ENCODE measurements at regions not wholly inside any gene's neighbourhood (a gene's known extent, or its start where the extent isn't known, plus 50 kb on each side); places are given as distances from the start of the nearest gene placed in this dataset.

DNA sequence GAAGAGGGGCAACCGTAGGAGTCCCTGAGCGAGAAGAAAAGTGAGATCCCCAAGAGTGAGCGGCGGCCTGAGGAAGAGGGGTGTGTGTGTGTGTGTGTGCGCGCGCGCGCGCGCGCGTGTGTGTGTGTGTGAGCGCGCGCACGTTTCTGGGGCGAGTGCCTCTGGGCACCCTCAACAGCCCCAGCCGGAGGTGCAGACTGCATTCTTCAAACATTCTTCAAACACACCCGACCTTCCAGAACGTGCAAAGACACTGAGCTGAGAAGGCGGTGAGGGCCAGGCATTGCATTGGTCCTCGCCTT, 76.2 kb upstream of the FOXP4 start:
- TF ChIP-seq RAD21 (IDR thresholded peaks at IDR 0.05; ENCODE audit: low read depth) (no peak), TCF7L2 (IDR thresholded peaks at IDR 0.05; ENCODE audit: borderline replicate concordance, extremely low read depth, insufficient read depth, insufficient read length) (peak; percentile 18)
- H2AFZ ChIP-seq (ENCODE audit: low read depth, low read length, poor library complexity, severe bottlenecking) = no peak overlapping the region

DNA sequence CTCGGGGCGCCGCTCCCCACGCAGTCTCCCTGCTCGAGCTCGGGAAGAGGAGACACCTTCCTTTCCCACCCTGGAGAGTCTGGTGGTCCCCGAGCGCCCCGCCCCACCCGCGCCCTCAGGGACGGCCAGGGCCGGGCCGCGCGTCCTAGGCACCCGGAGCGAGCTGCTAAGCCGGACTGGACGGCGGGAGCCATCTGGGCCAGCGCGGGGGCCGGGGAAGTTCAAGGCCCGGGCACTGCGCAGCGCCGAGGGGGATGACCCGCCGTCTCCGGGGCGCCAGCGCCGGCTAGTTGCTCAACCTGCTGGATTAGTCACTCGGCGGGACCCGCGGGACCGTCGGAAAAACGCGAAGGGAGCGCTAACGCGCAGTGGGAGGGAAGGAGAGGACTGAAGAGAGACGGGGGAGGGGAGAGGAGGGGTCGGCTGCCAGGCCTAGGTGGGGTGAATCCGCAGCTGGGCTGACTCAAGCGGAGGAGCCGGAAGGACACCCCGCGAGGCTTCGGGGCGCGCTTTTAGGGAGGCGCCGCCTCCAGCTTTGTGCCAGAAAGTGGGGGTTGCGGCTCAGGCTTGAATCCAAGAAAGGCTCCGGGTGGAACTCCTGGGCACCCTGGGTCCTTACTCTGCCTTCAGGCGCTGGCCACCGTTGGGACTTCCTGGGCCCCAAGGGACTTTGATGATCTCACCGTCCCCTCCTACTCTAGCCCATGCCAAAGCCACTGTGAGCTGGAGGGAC, 75.7 kb upstream of the FOXP4 start:
- peak overlapping the region; percentile 75 for H3K4me2 ChIP-seq (ENCODE audit: low read length)
- no peak for DNase-seq (ENCODE audit: low read depth, low spot score)
- H3K9ac ChIP-seq (ENCODE audit: low read length) = peak overlapping the region; percentile 46
- RAD21 ChIA-PET (ENCODE audit: low non-redundant PET in 1 of 2, low total read pairs in 2 of 2, uncharacterized antibody in 2 of 2, unreplicated experiment in 2 of 2) = interaction anchor here in 1 of 2 experiments (0.7 kb wide), 1 partner anchor 48 kb away, joined by 3 read pairs; no protein-coding TSS in a partner anchor
- POLR2A ChIA-PET = no interaction called here
- H3K79me2 ChIP-seq (ENCODE audit: insufficient read depth, low read length) = no peaks in the 10 kb centered on the region
- no peaks in the 10 kb centered on the region for H3K36me3 ChIP-seq (ENCODE audit: control insufficient read depth in 1 of 2, insufficient read depth in 2 of 2, low read length in 2 of 2)
- no TSS peak for BruUV-seq (replicated peaks)
- peak overlapping the region; percentile 44; the same call in 1 of the 2 replicates for H3K27ac ChIP-seq (ENCODE audit: low read depth, low read length)
- intact Hi-C loops (cut with micrococcal nuclease) = no loop called here
- CTCF ChIA-PET = no interaction called here
- H3K4me3 ChIP-seq (replicated peaks in 1 of 2; ENCODE audit: low read depth in 1 of 2, low read length in 2 of 2) = peak overlapping the region; percentile 31 to 48
- no peaks in the 10 kb centered on the region for H3K9me2 ChIP-seq (ENCODE audit: insufficient read depth)
- H4K20me1 ChIP-seq (ENCODE audit: insufficient read depth) = no peaks in the 10 kb centered on the region
- peaks cover 0 to 20% of the 10 kb centered on the region in 2 experiments; a peak in 2 of 4 replicates for H3K4me1 ChIP-seq (ENCODE audit: control insufficient read depth in 1 of 2, insufficient read depth in 2 of 2, low read length in 2 of 2)
- peak; percentile 74 for ATAC-seq
- no peaks in the 10 kb centered on the region; the same call in 1 of the 2 replicates for H3K27me3 ChIP-seq (ENCODE audit: insufficient read depth, low read length)
- no peaks in the 10 kb centered on the region for H3K9me3 ChIP-seq (ENCODE audit: control insufficient read depth in 1 of 2, insufficient read depth in 1 of 2, low read depth in 1 of 2, low read length in 2 of 2)
- H2AFZ ChIP-seq (ENCODE audit: low read depth, low read length, poor library complexity, severe bottlenecking) = no peak overlapping the region
- no peak for TF ChIP-seq EZH2 (IDR thresholded peaks at IDR 0.05)
- TF ChIP-seq YY1 (IDR thresholded peaks at IDR 0.05; ENCODE audit: extremely low read depth, insufficient replicate concordance, low read depth, low read length) = no peak
- TF ChIP-seq JUND (IDR thresholded peaks at IDR 0.05) = peak; percentile 41; the same call in 1 of the 2 replicates
- TF ChIP-seq, protein P1, sequence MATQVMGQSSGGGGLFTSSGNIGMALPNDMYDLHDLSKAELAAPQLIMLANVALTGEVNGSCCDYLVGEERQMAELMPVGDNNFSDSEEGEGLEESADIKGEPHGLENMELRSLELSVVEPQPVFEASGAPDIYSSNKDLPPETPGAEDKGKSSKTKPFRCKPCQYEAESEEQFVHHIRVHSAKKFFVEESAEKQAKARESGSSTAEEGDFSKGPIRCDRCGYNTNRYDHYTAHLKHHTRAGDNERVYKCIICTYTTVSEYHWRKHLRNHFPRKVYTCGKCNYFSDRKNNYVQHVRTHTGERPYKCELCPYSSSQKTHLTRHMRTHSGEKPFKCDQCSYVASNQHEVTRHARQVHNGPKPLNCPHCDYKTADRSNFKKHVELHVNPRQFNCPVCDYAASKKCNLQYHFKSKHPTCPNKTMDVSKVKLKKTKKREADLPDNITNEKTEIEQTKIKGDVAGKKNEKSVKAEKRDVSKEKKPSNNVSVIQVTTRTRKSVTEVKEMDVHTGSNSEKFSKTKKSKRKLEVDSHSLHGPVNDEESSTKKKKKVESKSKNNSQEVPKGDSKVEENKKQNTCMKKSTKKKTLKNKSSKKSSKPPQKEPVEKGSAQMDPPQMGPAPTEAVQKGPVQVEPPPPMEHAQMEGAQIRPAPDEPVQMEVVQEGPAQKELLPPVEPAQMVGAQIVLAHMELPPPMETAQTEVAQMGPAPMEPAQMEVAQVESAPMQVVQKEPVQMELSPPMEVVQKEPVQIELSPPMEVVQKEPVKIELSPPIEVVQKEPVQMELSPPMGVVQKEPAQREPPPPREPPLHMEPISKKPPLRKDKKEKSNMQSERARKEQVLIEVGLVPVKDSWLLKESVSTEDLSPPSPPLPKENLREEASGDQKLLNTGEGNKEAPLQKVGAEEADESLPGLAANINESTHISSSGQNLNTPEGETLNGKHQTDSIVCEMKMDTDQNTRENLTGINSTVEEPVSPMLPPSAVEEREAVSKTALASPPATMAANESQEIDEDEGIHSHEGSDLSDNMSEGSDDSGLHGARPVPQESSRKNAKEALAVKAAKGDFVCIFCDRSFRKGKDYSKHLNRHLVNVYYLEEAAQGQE (IDR thresholded peaks at IDR 0.05; ENCODE audit: low read depth) = no peak
- TF ChIP-seq, protein P2, sequence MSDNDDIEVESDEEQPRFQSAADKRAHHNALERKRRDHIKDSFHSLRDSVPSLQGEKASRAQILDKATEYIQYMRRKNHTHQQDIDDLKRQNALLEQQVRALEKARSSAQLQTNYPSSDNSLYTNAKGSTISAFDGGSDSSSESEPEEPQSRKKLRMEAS (IDR thresholded peaks at IDR 0.05) = 0 out of 2 replicates have a peak, but pooled peaks have one; percentile 14
- TF ChIP-seq ELF1 (IDR thresholded peaks at IDR 0.05; ENCODE audit: borderline replicate concordance, low read depth) = no peak
- TF ChIP-seq, protein P3, sequence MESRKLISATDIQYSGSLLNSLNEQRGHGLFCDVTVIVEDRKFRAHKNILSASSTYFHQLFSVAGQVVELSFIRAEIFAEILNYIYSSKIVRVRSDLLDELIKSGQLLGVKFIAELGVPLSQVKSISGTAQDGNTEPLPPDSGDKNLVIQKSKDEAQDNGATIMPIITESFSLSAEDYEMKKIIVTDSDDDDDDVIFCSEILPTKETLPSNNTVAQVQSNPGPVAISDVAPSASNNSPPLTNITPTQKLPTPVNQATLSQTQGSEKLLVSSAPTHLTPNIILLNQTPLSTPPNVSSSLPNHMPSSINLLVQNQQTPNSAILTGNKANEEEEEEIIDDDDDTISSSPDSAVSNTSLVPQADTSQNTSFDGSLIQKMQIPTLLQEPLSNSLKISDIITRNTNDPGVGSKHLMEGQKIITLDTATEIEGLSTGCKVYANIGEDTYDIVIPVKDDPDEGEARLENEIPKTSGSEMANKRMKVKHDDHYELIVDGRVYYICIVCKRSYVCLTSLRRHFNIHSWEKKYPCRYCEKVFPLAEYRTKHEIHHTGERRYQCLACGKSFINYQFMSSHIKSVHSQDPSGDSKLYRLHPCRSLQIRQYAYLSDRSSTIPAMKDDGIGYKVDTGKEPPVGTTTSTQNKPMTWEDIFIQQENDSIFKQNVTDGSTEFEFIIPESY (IDR thresholded peaks at IDR 0.05; ENCODE audit: extremely low read depth, insufficient replicate concordance, low read length) = no peak
- TF ChIP-seq FOSL1 (IDR thresholded peaks at IDR 0.05; ENCODE audit: low read depth) = peak; percentile 38; the same call in 1 of the 2 replicates
- TF ChIP-seq, protein P4, sequence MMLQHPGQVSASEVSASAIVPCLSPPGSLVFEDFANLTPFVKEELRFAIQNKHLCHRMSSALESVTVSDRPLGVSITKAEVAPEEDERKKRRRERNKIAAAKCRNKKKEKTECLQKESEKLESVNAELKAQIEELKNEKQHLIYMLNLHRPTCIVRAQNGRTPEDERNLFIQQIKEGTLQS (IDR thresholded peaks at IDR 0.05) = no peak
- TF ChIP-seq TCF7L2 (IDR thresholded peaks at IDR 0.05; ENCODE audit: borderline replicate concordance, extremely low read depth, insufficient read depth, insufficient read length) = peak; percentile 32
- peak; percentile 86 for TF ChIP-seq CEBPB (IDR thresholded peaks at IDR 0.05; ENCODE audit: low read depth)

More for the DNA sequence above, 76.2 kb upstream of the FOXP4 start:
- peak; percentile 15 for ATAC-seq
- Histone ChIP-seq H3K27me3 (ENCODE audit: insufficient read depth, low read length) (no peaks in the 10 kb centered on the region; the same call in 1 of the 2 replicates), H3K36me3 (ENCODE audit: control insufficient read depth in 1 of 2, insufficient read depth in 2 of 2, low read length in 2 of 2) (no peaks in the 10 kb centered on the region), H3K27ac (ENCODE audit: low read depth, low read length) (peak overlapping the region; percentile 44; the same call in 1 of the 2 replicates), H3K79me2 (ENCODE audit: insufficient read depth, low read length) (no peaks in the 10 kb centered on the region), H4K20me1 (ENCODE audit: insufficient read depth) (no peaks in the 10 kb centered on the region), H3K4me3 (replicated peaks in 1 of 2; ENCODE audit: low read depth in 1 of 2, low read length in 2 of 2) (peak overlapping the region in 1 of 2 experiments; percentile 48; a peak in 3 of 4 replicates), H3K9me2 (ENCODE audit: insufficient read depth) (no peaks in the 10 kb centered on the region), H3K4me2 (ENCODE audit: low read length) (peak overlapping the region; percentile 75), H3K4me1 (ENCODE audit: control insufficient read depth in 1 of 2, insufficient read depth in 2 of 2, low read length in 2 of 2) (peaks cover 0 to 20% of the 10 kb centered on the region in 2 experiments; a peak in 2 of 4 replicates), H3K9ac (ENCODE audit: low read length) (peak overlapping the region; percentile 46), H3K9me3 (ENCODE audit: control insufficient read depth in 1 of 2, insufficient read depth in 1 of 2, low read depth in 1 of 2, low read length in 2 of 2) (no peaks in the 10 kb centered on the region)
- intact Hi-C loops (cut with micrococcal nuclease) = no loop called here
- ChIA-PET RAD21 (ENCODE audit: low non-redundant PET in 1 of 2, low total read pairs in 2 of 2, uncharacterized antibody in 2 of 2, unreplicated experiment in 2 of 2) (interaction anchor here in 1 of 2 experiments (0.7 kb wide), 2 partner anchors 45 to 48 kb away, joined by 3 to 5 read pairs; no protein-coding TSS in a partner anchor), POLR2A (no interaction called here), CTCF (no interaction called here)
- no peak for DNase-seq (ENCODE audit: low read depth, low spot score)
- BruUV-seq (replicated peaks) = no TSS peak

All from HCT116 (cell line).